ENCODE measurements at regions not wholly inside any gene's neighbourhood (a gene's known extent, or its start where the extent isn't known, plus 50 kb on each side); places are given as distances from the start of the nearest gene placed in this dataset.
"Not testable (repeated sequence)": the region's sequence is repeated elsewhere in the genome, so short reads cannot be mapped to it uniquely, and the experiment has no call there.

- intact Hi-C loops (cut with DNase I): no loop called here
- no peaks in the 10 kb centered on the region for H3K27me3 ChIP-seq (replicated peaks; ENCODE audit: insufficient read depth)
- no peaks in the 10 kb centered on the region for H3K9me3 ChIP-seq
- H3K4me1 ChIP-seq (replicated peaks): no peaks in the 10 kb centered on the region
- WGBS: 71% methylated on average over 5 of the region's 5 CpGs
- no peaks in the 10 kb centered on the region for H3K36me3 ChIP-seq
- no peak for DNase-seq (ENCODE audit: low spot score)
- TF ChIP-seq CTCF (IDR thresholded peaks at IDR 0.05) (no peak), POLR2A (IDR thresholded peaks at IDR 0.05) (no peak), POLR2AphosphoS5 (IDR thresholded peaks at IDR 0.05) (no peak)
- no peak overlapping the region for H3K4me3 ChIP-seq
- H3K27ac ChIP-seq: no peak overlapping the region
Observed at GRCh38 chr11:100528872-100529416, 158.1 kb upstream of the ARHGAP42 start.

- H3K27me3 ChIP-seq (replicated peaks; ENCODE audit: insufficient read depth); H3K36me3 ChIP-seq; DNase-seq (ENCODE audit: low spot score); H3K4me1 ChIP-seq (replicated peaks); H3K9me3 ChIP-seq; H3K27ac ChIP-seq; H3K4me3 ChIP-seq; intact Hi-C loops (cut with DNase I): not testable (repeated sequence)
- WGBS: 96% methylated on average over 1 of the region's 1 CpG
Observed at GRCh38 chr11:100531290-100531689, 155.8 kb upstream of the ARHGAP42 start.

GRCh38 chr11:100536979-100537378, 150.1 kb upstream of the ARHGAP42 start:
- Histone ChIP-seq H3K4me1 (replicated peaks) (no peaks in the 10 kb centered on the region), H3K36me3 (no peaks in the 10 kb centered on the region), H3K27me3 (replicated peaks; ENCODE audit: insufficient read depth) (no peaks in the 10 kb centered on the region), H3K27ac (no peak overlapping the region), H3K9me3 (no peaks in the 10 kb centered on the region), H3K4me3 (no peak overlapping the region)
- DNase-seq (ENCODE audit: low spot score): no peak
- intact Hi-C loops (cut with DNase I): no loop called here
- no peak for TF ChIP-seq CTCF (IDR thresholded peaks at IDR 0.05)
- TF ChIP-seq POLR2A (IDR thresholded peaks at IDR 0.05): no peak
- TF ChIP-seq POLR2AphosphoS5 (IDR thresholded peaks at IDR 0.05): no peak
- WGBS: 49% methylated on average over 5 of the region's 5 CpGs

- no peaks in the 10 kb centered on the region for H3K4me1 ChIP-seq (replicated peaks)
- H3K36me3 ChIP-seq: no peaks in the 10 kb centered on the region
- H3K4me3 ChIP-seq: no peak overlapping the region
- H3K27ac ChIP-seq: no peak overlapping the region
- TF ChIP-seq POLR2AphosphoS5 (IDR thresholded peaks at IDR 0.05): no peak
- no peak for TF ChIP-seq POLR2A (IDR thresholded peaks at IDR 0.05)
- TF ChIP-seq CTCF (IDR thresholded peaks at IDR 0.05): no peak
- DNase-seq (ENCODE audit: low spot score): no peak
- H3K9me3 ChIP-seq: no peaks in the 10 kb centered on the region
- intact Hi-C loops (cut with DNase I): no loop called here
- H3K27me3 ChIP-seq (replicated peaks; ENCODE audit: insufficient read depth): no peaks in the 10 kb centered on the region
Observed at GRCh38 chr11:100543386-100543785, 143.7 kb upstream of the ARHGAP42 start.

GRCh38 chr11:100545556-100545955, 141.5 kb upstream of the ARHGAP42 start:
- 85% methylated on average over 2 of the region's 2 CpGs for WGBS
- Histone ChIP-seq H3K9me3 (no peaks in the 10 kb centered on the region), H3K4me3 (no peak overlapping the region), H3K27me3 (replicated peaks; ENCODE audit: insufficient read depth) (no peaks in the 10 kb centered on the region), H3K27ac (no peak overlapping the region), H3K36me3 (no peaks in the 10 kb centered on the region), H3K4me1 (replicated peaks) (no peaks in the 10 kb centered on the region)
- no peak for TF ChIP-seq POLR2A (IDR thresholded peaks at IDR 0.05)
- TF ChIP-seq CTCF (IDR thresholded peaks at IDR 0.05): no peak
- TF ChIP-seq POLR2AphosphoS5 (IDR thresholded peaks at IDR 0.05): no peak
- no peak for DNase-seq (ENCODE audit: low spot score)
- intact Hi-C loops (cut with DNase I): no loop called here

Measured in prostate gland (tissue), 2 donors.